GM23338 (cell line): ENCODE measurements at regions not wholly inside any gene's neighbourhood (a gene's known extent, or its start where the extent isn't known, plus 50 kb on each side); places are given as distances from the start of the nearest gene placed in this dataset.

Experiments used
- ATAC-seq: fragments of 200-7000 bp; cut with Tn5 transposase; 3 replicates; pipeline ENCODE4 v1.9.1; 2020
- DNase-seq: peaks from one replicate; pipeline ENCODE4 v3.0.0-alpha.2; 2015; ENCODE audit warnings: low spot score
- H2AFZ ChIP-seq: fragments of 200-600 bp; sonication (generic); 2 replicates; pipeline ENCODE4 v1.8.0; 2016; ENCODE audit warnings: antibody characterized with exemption, mild to moderate bottlenecking, moderate library complexity
- H3F3A ChIP-seq: fragments of 200-600 bp; sonication (generic); replicated peaks from 2 replicates; pipeline ENCODE4 v1.8.0; 2017; ENCODE audit warnings: antibody characterized with exemption, mixed run types, low read depth
- H3K27ac ChIP-seq: fragments of 200-600 bp; sonication (generic); 2 replicates; pipeline ENCODE4 v1.6.1; 2016; ENCODE audit warnings: low read depth
- H3K27me3 ChIP-seq: fragments of 200-600 bp; sonication (generic); 2 replicates; pipeline ENCODE4 v1.8.0; 2016; ENCODE audit warnings: mild to moderate bottlenecking, mixed run types, moderate library complexity; ENCODE audit not compliant: insufficient read depth
- H3K36me3 ChIP-seq: fragments of 200-600 bp; sonication (generic); 2 replicates; pipeline ENCODE4 v1.8.0; 2016; ENCODE audit warnings: mild to moderate bottlenecking; ENCODE audit not compliant: insufficient read depth
- H3K4me1 ChIP-seq: fragments of 200-600 bp; sonication (generic); 2 replicates; pipeline ENCODE4 v1.8.0; 2016; ENCODE audit warnings: mild to moderate bottlenecking, moderate library complexity; ENCODE audit not compliant: insufficient read depth
- H3K4me2 ChIP-seq: fragments of 200-600 bp; sonication (generic); 2 replicates; pipeline ENCODE4 v1.7.1; 2017; ENCODE audit warnings: mixed run types
- H3K4me3 ChIP-seq: fragments of 200-600 bp; sonication (generic); 2 replicates; pipeline ENCODE4 v1.6.1; 2016; ENCODE audit warnings: mixed run types
- H3K79me2 ChIP-seq: fragments of 200-600 bp; sonication (generic); replicated peaks from 2 replicates; pipeline ENCODE4 v1.8.0; 2017; ENCODE audit warnings: mild to moderate bottlenecking; ENCODE audit not compliant: insufficient read depth
- H3K9me2 ChIP-seq: fragments of 200-600 bp; sonication (generic); 2 replicates; pipeline ENCODE4 v1.8.0; 2017; ENCODE audit not compliant: insufficient read depth
- H4K20me1 ChIP-seq: fragments of 200-600 bp; sonication (generic); replicated peaks from 2 replicates; pipeline ENCODE4 v1.8.0; 2017; ENCODE audit warnings: mild to moderate bottlenecking; ENCODE audit not compliant: insufficient read depth
- H3K27ac Mint-ChIP-seq: 2 replicates; pipeline ENCODE4 v1.8.0; 2020; ENCODE audit warnings: inconsistent platforms, mild to moderate bottlenecking, moderate library complexity, mixed read lengths
- H3K27me3 Mint-ChIP-seq: 3 replicates; pipeline ENCODE4 v1.8.0; 2022; ENCODE audit warnings: low read depth, mild to moderate bottlenecking, moderate library complexity, mixed read lengths, inconsistent platforms; ENCODE audit not compliant: insufficient read depth, poor library complexity
- H3K36me3 Mint-ChIP-seq: 3 replicates; pipeline ENCODE4 v1.8.0; 2021; ENCODE audit warnings: low read depth, mild to moderate bottlenecking, inconsistent platforms, moderate library complexity, mixed read lengths
- H3K4me1 Mint-ChIP-seq: 3 replicates; pipeline ENCODE4 v1.8.0; 2020; ENCODE audit warnings: mild to moderate bottlenecking, inconsistent platforms, mixed read lengths
- H3K4me3 Mint-ChIP-seq: 3 replicates; pipeline ENCODE4 v1.8.0; 2021; ENCODE audit warnings: moderate library complexity, mild to moderate bottlenecking, inconsistent platforms, mixed read lengths
- H3K9me3 Mint-ChIP-seq: 3 replicates; pipeline ENCODE4 v1.8.0; 2020; ENCODE audit warnings: moderate library complexity, mild to moderate bottlenecking, inconsistent platforms, mixed read lengths
- CREB1 ChIP-seq: fragments of 250-450 bp; sonication (Bioruptor Pico); IDR thresholded peaks from 2 replicates; pipeline ENCODE4 v1.5.0; 2020; ENCODE audit warnings: low read depth, mild to moderate bottlenecking, moderate library complexity
- CTCF ChIP-seq, 2 experiments: fragments of 200-600 bp in 1 of 2; sonication (generic) in 1 of 2; conservative IDR thresholded peaks; 2 replicates each; pipeline versions ENCODE4 v1.5.1 to v1.6.1; 2016 to 2017; ENCODE audit warnings: antibody characterized with exemption in 2 of 2, low read depth in 2 of 2, mild to moderate bottlenecking in 2 of 2, moderate library complexity in 1 of 2
- ETS1 ChIP-seq: IDR thresholded peaks from 2 replicates; pipeline ENCODE4 v1.6.1; 2016; ENCODE audit warnings: antibody characterized with exemption
- EZH2 ChIP-seq: fragments of 200-600 bp; sonication (generic); IDR thresholded peaks from one replicate; pipeline ENCODE4 v1.8.0; 2017; ENCODE audit warnings: antibody characterized with exemption, mild to moderate bottlenecking, low read depth; ENCODE audit not compliant: unreplicated experiment
- EZH2phosphoT487 ChIP-seq: fragments of 200-600 bp; sonication (generic); IDR thresholded peaks from one replicate; pipeline ENCODE4 v1.8.1; 2018; ENCODE audit warnings: antibody characterized with exemption; ENCODE audit not compliant: unreplicated experiment
- JUNB ChIP-seq: IDR thresholded peaks from one replicate; pipeline ENCODE4 v1.6.1; 2016; ENCODE audit warnings: antibody characterized with exemption; ENCODE audit not compliant: unreplicated experiment
- NANOG ChIP-seq: IDR thresholded peaks from 2 replicates; pipeline ENCODE4 v1.6.1; 2016; ENCODE audit warnings: antibody characterized with exemption, borderline replicate concordance
- POLR2AphosphoS5 ChIP-seq: IDR thresholded peaks from 2 replicates; pipeline ENCODE4 v1.6.1; 2016; ENCODE audit warnings: antibody characterized with exemption, low read depth
- STAT1 ChIP-seq: IDR thresholded peaks from one replicate; pipeline ENCODE4 v1.6.1; 2016; ENCODE audit warnings: antibody characterized with exemption; ENCODE audit not compliant: unreplicated experiment
- ZNF114 ChIP-seq: fragments of 250-450 bp; sonication (Bioruptor Pico); IDR thresholded peaks from 2 replicates; pipeline ENCODE4 v1.5.0; 2020; ENCODE audit warnings: mild to moderate bottlenecking, moderate library complexity
- ZNF331 ChIP-seq: fragments of 250-450 bp; sonication (Bioruptor Pico); IDR thresholded peaks from 2 replicates; pipeline ENCODE4 v1.5.0; 2020; ENCODE audit warnings: low read depth, mild to moderate bottlenecking, moderate library complexity
- ZNF462 ChIP-seq: fragments of 250-450 bp; sonication (Bioruptor Pico); IDR thresholded peaks from 2 replicates; pipeline ENCODE4 v1.5.0; 2020; ENCODE audit warnings: mild to moderate bottlenecking, moderate library complexity
- TF ChIP-seq, protein P1 (sequence below): IDR thresholded peaks from one replicate; pipeline ENCODE4 v1.6.1; 2018; ENCODE audit warnings: antibody characterized with exemption; ENCODE audit not compliant: unreplicated experiment

DNA sequence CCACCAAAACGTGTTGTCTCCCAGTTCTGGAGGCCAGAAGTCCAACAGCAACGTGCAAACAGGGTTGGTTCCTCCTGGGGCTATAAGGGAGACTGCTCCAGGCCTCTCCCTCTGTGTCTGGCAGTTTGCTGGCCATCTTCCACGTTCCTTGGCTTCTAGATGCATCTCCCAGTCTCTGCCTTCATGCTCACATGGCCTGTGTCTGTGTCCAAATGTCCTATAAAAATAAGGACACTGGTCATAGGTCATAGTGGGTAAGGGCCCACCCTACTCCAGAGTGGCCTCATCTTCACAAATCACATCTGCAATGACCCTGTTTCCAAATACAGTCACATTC is 69.4 kb upstream of the TAF1B start:
- Mint-ChIP-seq H3K27me3 (peaks cover 14% of the 10 kb centered on the region), H3K4me3 (no peak overlapping the region), H3K4me1 (peaks cover 35% of the 10 kb centered on the region), H3K9me3 (peaks cover 3% of the 10 kb centered on the region; the same call in 1 of the 3 replicates), H3K27ac (no peak overlapping the region), H3K36me3 (no peaks in the 10 kb centered on the region; the same call in 2 of the 3 replicates)
- H3F3A ChIP-seq, result no peaks in the 10 kb centered on the region
- no peaks in the 10 kb centered on the region for H3K36me3 ChIP-seq
- TF ChIP-seq ZNF462 (CRISPR knock-in tag), result no peak
- no peak for TF ChIP-seq STAT1
- TF ChIP-seq JUNB, result no peak
- no peak for TF ChIP-seq CTCF (conservative IDR thresholded peaks at IDR 0.05; ENCODE audit: low read depth in 2 of 2)
- no peak for TF ChIP-seq POLR2AphosphoS5
- TF ChIP-seq EZH2, result no peak
- no peak for TF ChIP-seq ZNF114 (CRISPR knock-in tag)
- TF ChIP-seq ZNF331, result no peak
- no peak for TF ChIP-seq NANOG
- TF ChIP-seq, protein P1, sequence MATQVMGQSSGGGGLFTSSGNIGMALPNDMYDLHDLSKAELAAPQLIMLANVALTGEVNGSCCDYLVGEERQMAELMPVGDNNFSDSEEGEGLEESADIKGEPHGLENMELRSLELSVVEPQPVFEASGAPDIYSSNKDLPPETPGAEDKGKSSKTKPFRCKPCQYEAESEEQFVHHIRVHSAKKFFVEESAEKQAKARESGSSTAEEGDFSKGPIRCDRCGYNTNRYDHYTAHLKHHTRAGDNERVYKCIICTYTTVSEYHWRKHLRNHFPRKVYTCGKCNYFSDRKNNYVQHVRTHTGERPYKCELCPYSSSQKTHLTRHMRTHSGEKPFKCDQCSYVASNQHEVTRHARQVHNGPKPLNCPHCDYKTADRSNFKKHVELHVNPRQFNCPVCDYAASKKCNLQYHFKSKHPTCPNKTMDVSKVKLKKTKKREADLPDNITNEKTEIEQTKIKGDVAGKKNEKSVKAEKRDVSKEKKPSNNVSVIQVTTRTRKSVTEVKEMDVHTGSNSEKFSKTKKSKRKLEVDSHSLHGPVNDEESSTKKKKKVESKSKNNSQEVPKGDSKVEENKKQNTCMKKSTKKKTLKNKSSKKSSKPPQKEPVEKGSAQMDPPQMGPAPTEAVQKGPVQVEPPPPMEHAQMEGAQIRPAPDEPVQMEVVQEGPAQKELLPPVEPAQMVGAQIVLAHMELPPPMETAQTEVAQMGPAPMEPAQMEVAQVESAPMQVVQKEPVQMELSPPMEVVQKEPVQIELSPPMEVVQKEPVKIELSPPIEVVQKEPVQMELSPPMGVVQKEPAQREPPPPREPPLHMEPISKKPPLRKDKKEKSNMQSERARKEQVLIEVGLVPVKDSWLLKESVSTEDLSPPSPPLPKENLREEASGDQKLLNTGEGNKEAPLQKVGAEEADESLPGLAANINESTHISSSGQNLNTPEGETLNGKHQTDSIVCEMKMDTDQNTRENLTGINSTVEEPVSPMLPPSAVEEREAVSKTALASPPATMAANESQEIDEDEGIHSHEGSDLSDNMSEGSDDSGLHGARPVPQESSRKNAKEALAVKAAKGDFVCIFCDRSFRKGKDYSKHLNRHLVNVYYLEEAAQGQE, result no peak
- TF ChIP-seq CREB1 (CRISPR knock-in tag), result no peak
- no peak for TF ChIP-seq EZH2phosphoT487
- no peak for TF ChIP-seq ETS1
- DNase-seq, result no peak
- H3K4me3 ChIP-seq, result no peak overlapping the region
- no peaks in the 10 kb centered on the region for H3K9me2 ChIP-seq
- no peaks in the 10 kb centered on the region for H3K79me2 ChIP-seq
- no peaks in the 10 kb centered on the region for H4K20me1 ChIP-seq
- no peaks in the 10 kb centered on the region for H3K27me3 ChIP-seq
- H2AFZ ChIP-seq, result no peak overlapping the region
- H3K4me1 ChIP-seq, result peaks cover 15% of the 10 kb centered on the region; the same call in 1 of the 2 replicates
- no peak for ATAC-seq
- H3K4me2 ChIP-seq, result no peak overlapping the region
- no peak overlapping the region for H3K27ac ChIP-seq
